ENCODE measurements at regions not wholly inside any gene's neighbourhood (a gene's known extent, or its start where the extent isn't known, plus 50 kb on each side); places are given as distances from the start of the nearest gene placed in this dataset.

DNA sequence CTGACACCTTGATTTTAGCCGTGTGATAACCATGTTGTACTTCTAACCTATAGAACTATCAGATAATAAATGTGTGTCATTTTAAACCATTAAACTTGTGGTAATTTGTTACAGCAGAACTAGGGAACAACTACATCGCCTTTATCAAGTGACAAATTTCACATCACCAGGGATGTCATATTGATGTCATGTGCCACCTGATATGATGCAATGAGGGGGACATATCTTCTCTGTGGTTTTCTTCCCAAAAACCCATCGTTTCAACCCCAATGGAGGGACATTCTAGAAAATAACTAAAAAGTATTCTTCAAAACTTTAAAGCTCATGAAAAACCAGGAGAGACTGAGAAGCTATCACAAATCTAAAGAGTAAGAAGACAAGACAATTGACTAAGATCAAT lies 212.2 kb downstream of the ETV1 start:
- TF ChIP-seq, protein P1, sequence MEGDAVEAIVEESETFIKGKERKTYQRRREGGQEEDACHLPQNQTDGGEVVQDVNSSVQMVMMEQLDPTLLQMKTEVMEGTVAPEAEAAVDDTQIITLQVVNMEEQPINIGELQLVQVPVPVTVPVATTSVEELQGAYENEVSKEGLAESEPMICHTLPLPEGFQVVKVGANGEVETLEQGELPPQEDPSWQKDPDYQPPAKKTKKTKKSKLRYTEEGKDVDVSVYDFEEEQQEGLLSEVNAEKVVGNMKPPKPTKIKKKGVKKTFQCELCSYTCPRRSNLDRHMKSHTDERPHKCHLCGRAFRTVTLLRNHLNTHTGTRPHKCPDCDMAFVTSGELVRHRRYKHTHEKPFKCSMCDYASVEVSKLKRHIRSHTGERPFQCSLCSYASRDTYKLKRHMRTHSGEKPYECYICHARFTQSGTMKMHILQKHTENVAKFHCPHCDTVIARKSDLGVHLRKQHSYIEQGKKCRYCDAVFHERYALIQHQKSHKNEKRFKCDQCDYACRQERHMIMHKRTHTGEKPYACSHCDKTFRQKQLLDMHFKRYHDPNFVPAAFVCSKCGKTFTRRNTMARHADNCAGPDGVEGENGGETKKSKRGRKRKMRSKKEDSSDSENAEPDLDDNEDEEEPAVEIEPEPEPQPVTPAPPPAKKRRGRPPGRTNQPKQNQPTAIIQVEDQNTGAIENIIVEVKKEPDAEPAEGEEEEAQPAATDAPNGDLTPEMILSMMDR (IDR thresholded peaks at IDR 0.05), result no peak
- no peak for TF ChIP-seq POLR2A (IDR thresholded peaks at IDR 0.05)
